Stimulated activated CD8-positive, alpha-beta memory T cell treated with anti-CD3 and anti-CD28 coated beads, Interleukin-15, amount 100 ng/mL, for 24 hours (primary cell): ENCODE measurements at regions not wholly inside any gene's neighbourhood (a gene's known extent, or its start where the extent isn't known, plus 50 kb on each side); places are given as distances from the start of the nearest gene placed in this dataset.
"Not testable (repeated sequence)": the region's sequence is repeated elsewhere in the genome, so short reads cannot be mapped to it uniquely, and the experiment has no call there.

Experiments used
- DNase-seq: peaks from one replicate; pipeline ENCODE4 v3.0.0-alpha.2; 2020; ENCODE audit warnings: low read depth

DNA sequence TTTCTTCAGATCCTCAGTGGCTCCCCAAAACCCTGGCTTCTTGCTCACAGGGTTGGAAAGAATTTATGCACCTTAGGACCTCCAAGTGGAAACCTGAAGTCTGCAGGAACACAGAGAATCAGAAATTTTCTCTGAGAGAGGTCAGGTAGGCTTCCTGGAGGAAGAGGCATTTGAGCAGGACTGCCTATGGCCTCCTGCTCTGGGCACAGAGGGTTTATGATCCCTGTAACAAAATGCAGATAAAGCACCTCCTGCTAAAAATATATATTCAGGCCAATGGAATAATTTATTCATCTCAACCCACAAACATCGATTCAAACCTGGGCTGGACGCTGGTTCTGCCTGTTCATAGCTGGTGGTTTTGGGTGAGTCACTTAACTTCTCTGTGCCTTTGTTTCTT lies 68.1 kb upstream of the FGF3 start:
- no peak for DNase-seq

DNA sequence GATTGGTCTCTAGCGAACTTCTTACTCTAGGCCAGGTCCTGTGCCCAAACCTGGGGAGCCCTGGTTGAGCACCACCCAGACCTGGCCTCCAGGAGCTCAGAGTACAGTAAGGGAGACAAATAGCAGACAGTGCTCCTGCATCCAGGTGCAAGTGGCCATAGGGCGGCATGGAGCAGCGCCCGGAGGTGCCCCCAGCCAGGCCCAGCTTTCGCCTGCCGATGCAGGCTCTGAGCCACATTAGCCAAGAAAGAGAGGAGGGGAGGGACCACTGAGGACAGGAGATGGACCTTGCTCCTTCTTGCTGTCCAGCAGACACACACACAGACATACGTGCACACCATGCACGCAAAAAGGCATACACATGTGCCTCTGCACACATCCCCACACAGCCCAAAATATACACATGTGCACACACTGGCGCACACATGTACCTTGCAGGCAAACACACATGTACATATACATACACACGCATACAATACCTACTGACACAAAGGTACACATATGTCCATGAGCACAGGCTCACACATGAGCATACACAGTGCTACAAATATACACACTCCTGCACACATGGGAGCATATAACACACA lies 68.7 kb upstream of the FGF3 start:
- DNase-seq = no peak

DNA sequence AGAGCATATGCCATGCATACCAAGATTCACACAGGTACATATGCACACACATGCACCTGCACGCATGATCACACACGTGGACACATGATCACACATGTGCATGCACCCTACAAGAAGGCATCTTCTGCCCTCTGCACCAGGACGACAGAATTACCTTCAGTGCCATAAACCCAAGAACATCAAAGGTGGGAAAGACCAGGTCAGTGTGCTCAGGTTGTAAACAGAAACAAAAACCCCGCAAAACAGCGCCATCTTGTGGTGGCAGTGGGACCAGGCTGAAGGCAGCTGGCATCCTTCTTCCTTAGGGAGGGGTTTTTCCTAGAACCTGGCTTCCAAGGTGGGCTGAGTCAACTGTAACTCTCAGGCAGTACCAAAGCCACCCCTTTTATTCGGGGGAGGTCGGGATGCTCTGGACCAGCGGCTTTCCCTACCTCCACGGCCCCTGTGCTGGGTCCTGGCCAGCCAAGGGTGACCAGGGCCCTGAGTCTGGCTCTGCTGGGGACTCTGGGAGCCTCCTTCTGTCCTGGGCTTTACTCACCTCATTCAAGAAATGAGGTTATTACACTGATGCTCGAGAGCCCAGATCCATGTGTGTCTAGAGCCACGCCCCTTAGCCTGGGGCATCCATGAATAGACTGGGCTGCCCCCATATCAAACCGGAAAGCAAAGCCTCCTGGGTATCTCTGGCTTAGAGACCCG lies 69.4 kb upstream of the FGF3 start:
- peak; percentile 35 for DNase-seq

DNA sequence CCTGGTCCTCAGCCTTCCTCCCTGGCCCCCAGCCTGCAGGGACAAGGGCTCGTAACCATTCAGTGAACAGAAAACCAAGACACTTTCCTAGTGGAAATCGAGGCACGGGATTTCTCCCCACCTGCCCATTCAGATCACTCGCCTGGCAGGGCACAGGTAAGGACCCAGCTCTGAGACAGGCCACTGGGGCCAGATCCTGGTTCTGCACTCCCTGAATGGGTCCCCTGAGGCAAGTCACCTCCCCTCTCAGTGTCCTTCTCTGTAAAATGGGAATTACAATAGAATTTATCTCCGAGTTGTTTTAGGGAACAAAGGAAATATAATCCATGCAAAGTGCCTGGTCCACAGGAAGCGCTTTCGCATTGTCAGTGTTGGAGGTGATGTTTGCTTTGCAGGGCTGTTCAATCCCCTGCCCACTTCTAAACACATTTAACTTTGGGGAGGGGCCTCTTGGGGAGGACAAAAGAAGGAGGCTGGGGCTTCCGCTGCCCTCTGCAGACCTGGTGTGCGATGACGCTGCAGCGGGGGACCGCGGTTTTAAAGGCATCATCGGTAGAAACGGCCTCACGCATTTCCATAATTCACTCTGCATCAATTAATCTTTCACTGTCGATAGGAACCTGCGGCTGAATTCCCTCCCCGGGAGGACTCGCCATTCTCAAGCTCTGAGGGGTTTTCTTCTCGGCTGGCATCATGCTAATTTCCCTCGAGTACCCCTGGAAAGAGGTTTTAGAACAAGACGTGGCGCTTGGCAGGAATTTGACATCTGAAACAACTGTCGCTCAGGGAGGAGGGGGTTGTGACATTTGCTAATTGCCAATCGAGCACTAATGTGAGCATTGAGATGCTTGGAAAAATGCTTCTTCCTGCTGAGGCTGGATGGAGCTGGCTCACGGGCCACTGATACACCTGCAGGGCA lies 70.4 kb upstream of the FGF3 start:
- no peak for DNase-seq

DNA sequence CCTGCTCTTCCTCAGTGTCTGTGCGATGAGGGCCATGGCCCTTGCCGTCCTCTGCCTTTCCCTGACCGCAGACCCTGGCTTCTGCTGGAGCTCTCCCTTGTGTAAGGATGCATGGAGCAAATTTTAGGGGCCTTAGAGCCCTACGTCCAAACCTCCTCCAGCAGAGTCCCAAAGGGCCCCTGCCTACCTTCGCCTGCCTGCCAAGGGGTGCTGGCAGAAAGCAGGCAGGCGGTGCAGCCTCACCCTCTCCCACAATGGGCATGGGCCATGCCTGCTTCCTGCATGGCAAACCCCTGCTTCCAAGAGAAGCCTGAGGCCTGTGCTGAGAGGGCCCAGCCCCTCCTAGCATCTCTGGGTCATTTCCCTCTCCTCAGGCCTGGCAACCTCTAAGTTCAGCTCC lies 71.3 kb upstream of the FGF3 start:
- DNase-seq = no peak

DNA sequence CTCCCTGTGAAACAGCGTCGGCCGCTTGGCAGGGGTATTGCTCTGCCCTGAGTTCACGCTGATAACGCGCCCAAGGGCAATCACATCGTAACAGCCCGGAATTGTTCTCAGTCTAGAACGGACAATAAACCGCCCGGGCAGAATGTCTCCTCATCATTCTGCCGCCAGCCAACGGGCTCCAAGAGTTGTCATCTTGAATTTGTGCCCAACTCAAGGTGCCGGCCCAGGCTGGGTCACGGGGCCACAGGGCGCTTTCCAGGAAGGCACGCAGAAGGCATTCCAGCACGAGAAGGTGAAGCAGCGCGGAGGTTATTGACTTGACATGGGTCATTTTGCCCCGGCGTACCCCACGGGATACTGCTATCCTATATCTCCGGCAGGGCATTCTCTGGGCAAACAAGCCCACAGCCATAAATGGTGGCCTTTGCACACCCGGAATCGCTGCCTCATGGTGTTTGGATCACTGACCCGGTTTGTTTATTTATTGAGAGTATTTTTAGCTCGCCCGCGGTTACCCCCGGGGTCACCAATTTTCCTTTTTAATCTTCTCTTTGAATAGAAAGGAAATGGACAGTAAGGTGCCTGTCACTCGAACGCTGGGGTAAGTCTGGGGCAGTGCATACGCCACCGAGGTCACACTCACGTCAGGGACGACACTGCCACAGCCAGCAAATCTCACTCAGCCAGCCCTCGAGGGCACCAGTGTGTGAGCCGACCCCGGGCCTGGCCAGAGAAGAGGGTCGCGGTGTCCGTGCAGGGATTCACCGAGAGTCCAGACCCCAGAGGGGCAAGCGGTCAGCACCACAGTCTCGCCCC lies 72.4 kb upstream of the FGF3 start:
- no peak for DNase-seq

DNA sequence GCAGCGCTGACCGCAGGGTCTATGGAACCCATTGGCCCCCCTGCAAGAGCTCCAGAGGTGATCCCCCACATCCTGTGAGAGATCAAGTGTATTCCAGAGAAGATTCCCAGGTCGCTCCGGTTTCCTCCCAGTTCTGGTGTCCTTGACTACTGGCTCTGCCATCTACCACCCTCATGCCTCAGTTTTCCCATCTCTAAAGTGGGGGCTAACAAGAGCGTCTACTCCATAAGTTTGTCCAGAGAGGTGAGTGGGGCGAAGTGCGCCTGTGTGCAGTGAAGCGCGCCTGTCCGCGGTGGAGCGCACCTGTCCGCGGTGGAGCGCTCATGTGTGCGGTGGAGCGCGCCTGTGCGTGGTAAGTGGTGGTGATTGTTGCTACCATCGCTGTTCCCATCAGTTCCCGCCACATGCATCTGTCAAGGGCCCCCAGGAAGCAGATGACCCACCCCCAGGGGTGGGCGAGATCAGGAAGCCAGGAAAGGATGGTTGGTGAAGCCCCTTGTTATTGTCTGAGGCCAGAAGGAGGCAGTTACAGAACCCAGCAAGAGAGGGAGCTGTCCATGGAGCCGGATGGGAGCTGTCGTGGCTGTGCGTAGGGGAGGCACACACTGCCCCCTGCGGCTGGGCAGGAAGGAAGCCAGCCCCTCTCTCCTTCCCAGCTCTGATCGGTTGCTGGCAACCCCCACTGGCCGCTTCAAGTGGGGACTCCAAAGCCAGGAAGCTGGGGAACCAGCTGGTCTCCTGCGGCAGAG lies 73.2 kb upstream of the FGF3 start:
- DNase-seq = no peak

DNA sequence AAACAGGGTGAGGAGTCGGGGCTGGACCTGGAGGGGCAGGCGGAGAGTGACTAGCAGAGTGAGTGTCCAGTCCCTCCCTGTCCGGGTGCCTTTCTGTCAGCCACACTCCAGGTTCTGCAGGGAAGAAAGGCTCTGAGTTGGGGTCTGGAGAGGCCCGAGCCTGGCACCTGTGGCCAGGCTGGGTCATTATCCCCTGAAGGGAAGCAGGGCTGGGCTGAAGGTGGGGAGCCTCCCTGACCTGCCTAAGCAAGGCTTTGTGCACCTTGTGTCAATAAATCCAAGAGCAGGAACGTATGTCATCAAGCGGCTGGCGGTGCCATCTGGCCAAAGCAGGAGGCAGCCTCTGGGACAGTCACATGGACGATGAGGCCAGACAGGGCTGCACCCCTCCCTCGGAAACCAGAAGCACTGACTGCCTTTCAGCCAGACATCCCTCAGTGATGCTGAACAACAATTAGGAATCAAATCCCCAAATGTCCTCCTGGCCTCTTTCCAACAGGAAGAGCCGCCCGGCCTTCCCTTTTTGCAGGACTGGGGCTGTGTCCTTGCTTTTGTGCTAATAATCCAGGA lies 73.9 kb upstream of the FGF3 start:
- DNase-seq = no peak

DNA sequence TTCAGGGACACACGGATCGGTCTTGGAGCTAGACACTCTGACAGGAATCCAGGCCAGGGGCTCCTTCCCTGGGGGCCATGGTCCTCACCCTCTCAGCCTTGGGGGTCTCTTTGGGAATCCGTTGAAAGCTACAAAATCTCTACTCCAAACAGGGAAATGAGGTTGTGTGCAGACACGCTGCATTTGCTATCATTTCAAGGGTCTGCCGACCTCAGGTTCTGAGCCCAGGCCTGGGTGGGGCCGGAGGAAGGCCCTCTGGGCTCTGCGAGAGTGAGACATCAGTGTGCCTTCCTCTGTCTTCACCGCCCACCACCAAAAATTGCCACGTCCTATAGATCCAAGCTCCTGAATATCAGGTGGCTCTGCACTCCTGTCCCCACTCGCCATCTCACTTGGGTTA lies 74.4 kb upstream of the FGF3 start:
- no peak for DNase-seq

DNA sequence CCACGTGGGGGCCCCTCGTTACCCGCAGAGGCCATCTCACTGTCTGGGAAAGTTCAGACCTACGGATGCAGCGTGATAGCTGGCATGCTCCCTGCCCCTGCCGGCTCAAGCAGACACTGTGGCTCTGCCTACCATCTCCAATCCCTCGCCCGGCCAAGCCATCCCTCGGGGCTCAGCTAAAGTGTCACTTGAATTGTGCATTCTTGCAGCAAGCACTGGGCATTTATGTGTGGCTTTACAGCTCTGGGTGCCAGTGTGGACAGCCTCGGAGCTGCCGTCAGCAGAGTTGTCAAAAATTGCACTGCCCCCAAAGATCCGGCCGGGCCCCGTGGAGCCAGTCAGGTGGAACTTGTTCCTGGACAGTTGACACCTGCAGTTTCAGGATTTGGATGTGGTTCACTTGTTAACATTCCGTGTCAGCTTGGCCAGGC lies 75.0 kb upstream of the FGF3 start:
- DNase-seq = no peak

DNA sequence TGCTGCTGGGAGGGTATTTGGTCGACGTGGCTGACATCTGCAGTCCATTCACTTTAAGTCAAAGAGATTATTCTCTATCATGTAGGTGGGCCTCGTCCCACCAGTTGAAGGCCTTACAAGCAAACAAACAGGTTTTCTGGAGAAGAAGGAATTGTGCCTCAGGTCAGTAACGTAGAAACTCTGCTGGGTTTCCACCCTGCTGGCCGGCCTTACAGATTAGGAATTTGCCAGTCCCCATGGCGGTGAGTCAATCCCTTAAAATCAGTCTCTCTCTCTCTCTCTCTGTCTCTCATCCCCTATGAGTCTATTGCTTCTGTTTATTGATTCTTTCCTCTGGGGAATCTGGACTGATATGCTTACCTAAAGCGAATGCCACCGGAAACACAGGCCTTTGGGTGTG lies 75.4 kb upstream of the FGF3 start:
- no peak for DNase-seq

DNA sequence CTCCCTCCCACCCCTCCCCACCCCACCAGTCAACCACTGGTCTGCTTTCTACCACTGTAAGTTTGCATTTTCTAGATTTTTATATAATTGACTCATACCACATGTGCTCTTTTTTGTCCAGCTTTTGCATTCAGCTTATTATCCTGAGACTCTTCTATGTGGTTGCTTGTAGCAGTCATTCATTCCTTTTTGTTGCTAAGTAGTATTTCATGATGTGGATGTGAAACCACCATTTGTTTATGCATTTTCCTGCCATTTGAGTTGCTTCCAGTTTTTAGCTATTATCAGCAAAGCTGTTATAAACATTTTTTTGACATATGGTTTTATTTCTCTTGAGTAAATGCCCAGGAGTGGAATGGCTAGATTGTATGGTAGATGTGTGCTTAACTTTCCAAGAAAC lies 77.0 kb upstream of the FGF3 start:
- DNase-seq = no peak

DNA sequence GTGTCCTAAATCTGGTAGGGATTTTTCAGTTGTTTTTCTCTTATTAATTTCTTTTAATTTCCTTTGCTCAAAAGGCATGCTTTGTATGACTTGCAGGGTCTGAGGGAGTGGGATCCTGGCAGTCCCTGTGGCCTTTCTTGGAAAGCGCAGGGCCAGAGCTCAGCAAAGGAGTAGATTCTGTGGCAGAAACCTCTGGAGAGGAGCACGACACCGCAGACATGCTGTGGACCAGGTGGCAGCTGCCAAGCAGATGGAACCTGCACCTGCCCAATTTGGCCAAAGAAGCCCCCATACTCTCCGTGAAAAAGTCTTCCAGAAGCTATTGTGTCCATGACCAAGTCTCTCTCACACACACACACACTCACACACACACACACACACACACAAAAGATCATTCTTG lies 78.9 kb upstream of the FGF3 start:
- no peak for DNase-seq

DNA sequence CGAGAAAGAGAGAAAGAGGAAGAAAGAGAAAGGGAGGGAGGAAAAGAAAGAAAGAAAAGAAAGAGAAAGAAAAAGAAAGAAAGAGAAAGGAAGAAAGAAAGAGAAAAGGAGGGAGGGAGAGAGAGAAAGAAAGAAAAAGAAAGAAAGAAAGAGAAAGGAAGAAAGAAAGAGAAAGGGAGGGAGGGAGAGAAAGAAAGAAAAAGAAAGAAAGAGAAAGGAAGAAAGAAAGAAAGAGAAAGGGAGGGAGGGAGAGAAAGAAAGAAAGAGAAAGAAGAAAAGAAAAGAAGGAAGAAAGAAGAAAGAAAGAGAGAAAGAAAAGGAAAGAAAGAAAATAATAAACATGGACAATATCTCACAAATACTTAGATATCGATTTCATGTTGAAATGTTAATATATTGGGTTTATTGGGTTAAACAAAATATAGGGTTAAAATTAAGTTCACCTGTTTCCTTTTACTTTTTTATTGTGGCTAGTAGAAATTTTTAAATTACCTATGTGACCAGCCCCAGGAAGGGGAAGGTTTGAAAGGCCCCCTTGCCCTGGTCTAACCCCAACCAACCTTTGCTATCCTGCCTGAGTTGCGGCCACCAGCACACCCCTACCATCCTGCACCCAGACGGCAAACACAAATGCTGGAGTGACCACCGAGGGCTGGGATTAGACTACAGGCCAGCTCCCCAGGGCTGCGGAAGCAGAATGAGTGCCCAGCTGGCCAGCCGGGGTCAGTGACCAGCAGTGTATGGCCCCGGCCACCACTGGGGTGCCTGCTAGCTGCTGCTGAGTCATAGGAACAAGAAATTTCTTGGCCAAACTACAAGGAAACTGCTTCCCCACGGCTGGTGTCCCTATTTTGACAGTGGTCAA lies 81.0 kb upstream of the FGF3 start:
- DNase-seq = no peak

DNA sequence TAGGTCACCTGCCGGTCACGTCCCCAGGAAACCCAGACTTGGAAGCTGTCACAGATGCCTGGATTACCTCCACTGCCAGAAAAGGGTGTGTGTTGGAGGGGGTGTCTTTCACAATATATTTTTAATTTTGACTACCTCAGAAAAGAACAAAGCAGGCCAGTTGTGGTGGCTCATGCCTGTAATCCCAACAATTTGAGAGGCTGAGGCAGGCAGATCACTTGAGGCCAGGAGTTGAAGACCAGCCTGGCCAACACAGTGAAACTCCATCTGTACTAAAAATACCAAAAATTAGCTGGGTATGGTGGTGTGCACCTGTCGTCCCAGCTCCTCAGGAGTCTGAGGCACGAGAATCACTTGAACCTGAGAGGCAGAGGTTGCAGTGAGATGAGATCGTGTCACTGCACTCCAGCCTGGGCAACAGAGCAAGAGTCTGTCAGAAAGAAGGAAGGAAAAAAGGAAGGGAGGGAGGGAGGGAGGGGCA lies 81.6 kb upstream of the FGF3 start:
- not testable (repeated sequence) for DNase-seq

DNA sequence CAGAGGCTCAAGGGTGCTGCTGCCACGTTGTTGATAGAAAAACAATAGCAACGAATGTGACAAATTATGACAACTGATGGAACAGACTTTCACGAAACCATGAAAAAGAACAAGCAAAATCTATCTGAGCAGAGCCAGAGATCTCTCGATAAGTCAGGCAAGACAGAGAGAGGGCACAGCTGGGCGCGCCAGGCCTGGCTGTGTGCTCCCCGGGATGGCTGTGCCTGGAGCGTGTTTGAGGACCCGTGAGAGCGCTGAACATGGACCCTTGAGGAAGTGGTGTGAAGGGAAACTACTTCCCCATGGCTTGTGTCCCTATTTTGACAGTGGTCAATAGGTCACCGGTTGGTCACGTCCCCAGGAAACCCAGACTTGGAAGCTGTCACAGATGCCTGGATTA lies 83.1 kb upstream of the FGF3 start:
- DNase-seq = no peak

DNA sequence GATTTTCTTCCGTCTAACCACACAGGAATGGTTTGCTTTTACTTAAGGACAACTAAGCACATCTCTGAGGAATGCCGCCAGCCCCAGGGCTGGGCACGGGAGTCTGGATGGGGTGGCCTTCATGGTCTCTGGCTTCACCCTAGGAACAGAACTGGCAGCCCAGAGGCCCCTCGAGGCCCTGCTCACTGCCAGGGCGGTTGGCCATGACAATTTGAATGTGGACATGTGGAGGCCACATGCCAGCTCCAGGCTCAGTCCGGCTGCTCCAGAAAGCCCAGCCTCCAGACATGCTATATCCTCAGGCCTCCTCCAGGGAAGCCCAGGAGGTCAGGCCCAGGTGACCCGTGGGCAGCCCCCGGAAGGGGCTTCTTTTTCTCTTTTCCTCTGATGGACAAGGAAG lies 84.0 kb upstream of the FGF3 start:
- no peak for DNase-seq

DNA sequence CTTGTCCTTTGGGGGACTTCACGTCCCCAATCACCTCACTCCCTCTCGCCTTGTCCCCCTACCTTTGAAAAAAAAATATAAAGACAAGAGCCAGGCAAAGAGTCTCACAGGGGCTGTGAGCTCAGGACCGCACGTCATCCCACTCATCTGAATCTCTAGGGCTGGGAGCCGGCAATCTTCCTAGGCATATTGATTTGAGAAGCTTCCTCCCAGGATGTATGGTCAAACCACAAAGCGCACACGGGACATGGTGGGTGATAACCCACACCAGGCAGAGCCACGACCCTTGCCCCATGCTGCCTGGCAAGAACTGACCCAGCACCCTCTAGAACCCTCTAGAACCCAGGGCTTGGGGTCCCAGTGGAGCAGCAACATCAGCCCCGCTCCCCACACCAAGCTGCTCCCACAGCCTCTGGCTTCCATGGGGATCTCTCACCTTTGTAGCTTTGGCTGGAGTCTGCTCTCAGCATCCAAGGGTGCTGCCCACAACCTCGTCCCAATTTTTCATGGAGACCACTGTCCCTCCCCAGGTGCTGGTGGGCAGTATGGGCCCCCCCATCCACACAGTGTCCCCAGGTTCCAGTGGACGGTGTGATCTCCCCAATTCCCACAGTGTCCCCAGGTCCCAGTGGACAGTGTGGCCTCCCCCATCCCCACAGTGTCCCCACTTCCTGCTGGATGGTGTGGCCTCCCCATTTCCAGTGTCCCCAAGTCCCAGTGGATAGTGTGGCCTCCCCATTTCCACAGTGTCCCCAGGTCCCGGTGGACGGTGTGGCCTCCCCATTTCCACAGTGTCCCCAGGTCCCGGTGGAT lies 85.2 kb upstream of the FGF3 start:
- DNase-seq = no peak

DNA sequence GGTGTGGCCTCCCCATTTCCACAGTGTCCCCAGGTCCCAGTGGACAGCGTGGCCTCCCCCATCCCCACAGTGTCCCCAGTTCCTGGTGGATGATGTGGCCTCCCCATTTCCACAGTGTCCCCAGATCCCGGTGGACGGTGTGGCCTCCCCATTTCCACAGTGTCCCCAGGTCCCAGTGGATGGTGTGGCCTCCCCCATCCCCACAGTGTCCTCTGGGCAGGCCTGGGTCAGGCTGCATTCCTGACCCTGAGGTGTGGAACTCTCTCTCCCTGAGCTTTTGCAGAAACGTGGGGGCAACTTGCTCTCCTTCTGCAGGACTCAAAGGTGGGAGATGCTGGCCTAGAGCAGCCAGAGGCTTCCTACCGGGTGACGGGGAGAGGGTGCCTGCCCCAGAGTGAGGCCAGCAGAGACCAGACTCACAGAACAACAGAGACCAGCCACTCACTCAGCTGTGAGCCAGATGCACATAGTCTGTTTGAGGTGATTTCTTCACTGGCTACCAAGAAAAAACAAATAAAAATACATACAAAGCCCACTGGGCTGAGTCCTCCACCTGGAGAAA lies 85.8 kb upstream of the FGF3 start:
- no peak for DNase-seq
